ENCODE measurements at regions not wholly inside any gene's neighbourhood (a gene's known extent, or its start where the extent isn't known, plus 50 kb on each side); places are given as distances from the start of the nearest gene placed in this dataset.

- TF ChIP-seq POLR2A (IDR thresholded peaks at IDR 0.05): no peak
- TF ChIP-seq, protein P1, sequence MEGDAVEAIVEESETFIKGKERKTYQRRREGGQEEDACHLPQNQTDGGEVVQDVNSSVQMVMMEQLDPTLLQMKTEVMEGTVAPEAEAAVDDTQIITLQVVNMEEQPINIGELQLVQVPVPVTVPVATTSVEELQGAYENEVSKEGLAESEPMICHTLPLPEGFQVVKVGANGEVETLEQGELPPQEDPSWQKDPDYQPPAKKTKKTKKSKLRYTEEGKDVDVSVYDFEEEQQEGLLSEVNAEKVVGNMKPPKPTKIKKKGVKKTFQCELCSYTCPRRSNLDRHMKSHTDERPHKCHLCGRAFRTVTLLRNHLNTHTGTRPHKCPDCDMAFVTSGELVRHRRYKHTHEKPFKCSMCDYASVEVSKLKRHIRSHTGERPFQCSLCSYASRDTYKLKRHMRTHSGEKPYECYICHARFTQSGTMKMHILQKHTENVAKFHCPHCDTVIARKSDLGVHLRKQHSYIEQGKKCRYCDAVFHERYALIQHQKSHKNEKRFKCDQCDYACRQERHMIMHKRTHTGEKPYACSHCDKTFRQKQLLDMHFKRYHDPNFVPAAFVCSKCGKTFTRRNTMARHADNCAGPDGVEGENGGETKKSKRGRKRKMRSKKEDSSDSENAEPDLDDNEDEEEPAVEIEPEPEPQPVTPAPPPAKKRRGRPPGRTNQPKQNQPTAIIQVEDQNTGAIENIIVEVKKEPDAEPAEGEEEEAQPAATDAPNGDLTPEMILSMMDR (IDR thresholded peaks at IDR 0.05 in 8 of 11, conservative IDR thresholded peaks at IDR 0.05 in 3 of 11): no peak
- TF ChIP-seq POLR2AphosphoS5 (IDR thresholded peaks at IDR 0.05): no peak
Observed at GRCh38 chrX:122566401-122566800, 617.7 kb upstream of the GRIA3 start.

Measured in spleen (tissue), 7 donors.